ENCODE measurements at regions not wholly inside any gene's neighbourhood (a gene's known extent, or its start where the extent isn't known, plus 50 kb on each side); places are given as distances from the start of the nearest gene placed in this dataset.

- TF ChIP-seq CTCF (IDR thresholded peaks at IDR 0.05 in 8 of 11, conservative IDR thresholded peaks at IDR 0.05 in 3 of 11) (peak in 7 of 11 experiments; percentile 2 to 55 (median 37)), POLR2A (IDR thresholded peaks at IDR 0.05) (peak; percentile 40 to 89 (median 79)), POLR2AphosphoS5 (IDR thresholded peaks at IDR 0.05) (peak; percentile 91 to 92 (median 91))
Observed at GRCh38 chr9:36487482-36488388, 85.0 kb upstream of the MELK start.

All from spleen (tissue), 7 donors.